ENCODE measurements at regions not wholly inside any gene's neighbourhood (a gene's known extent, or its start where the extent isn't known, plus 50 kb on each side); places are given as distances from the start of the nearest gene placed in this dataset.

GRCh38 chr17:77364941-77365583, 224.3 kb downstream of the SEC14L1 start:
- DNase-seq (ENCODE audit: low read depth in 3 of 3) = no peak

GRCh38 chr17:77365584-77366186, 224.9 kb downstream of the SEC14L1 start:
- no peak for DNase-seq (ENCODE audit: low read depth in 3 of 3)

- DNase-seq (ENCODE audit: low read depth in 3 of 3) = no peak
Observed at GRCh38 chr17:77366206-77366557, 225.4 kb downstream of the SEC14L1 start.

GRCh38 chr17:77366558-77367245, 225.9 kb downstream of the SEC14L1 start:
- DNase-seq (ENCODE audit: low read depth in 3 of 3) = no peak

GRCh38 chr17:77369544-77369971, 228.8 kb downstream of the SEC14L1 start:
- DNase-seq (ENCODE audit: low read depth in 3 of 3) = no peak

GRCh38 chr17:77370586-77370985, 229.8 kb downstream of the SEC14L1 start:
- DNase-seq (ENCODE audit: low read depth in 3 of 3) = no peak

- no peak for DNase-seq (ENCODE audit: low read depth in 3 of 3)
Observed at GRCh38 chr17:77371117-77371887, 230.5 kb downstream of the SEC14L1 start.

- DNase-seq (ENCODE audit: low read depth in 3 of 3) = no peak
Observed at GRCh38 chr17:77371888-77372443, 231.2 kb downstream of the SEC14L1 start.

- DNase-seq (ENCODE audit: low read depth in 3 of 3) = no peak
Observed at GRCh38 chr17:77372444-77373298, 231.9 kb downstream of the SEC14L1 start.

- DNase-seq (ENCODE audit: low read depth in 3 of 3) = no peak
Observed at GRCh38 chr17:77373299-77374169, 232.8 kb downstream of the SEC14L1 start.

- peak in 2 of 3 donors; percentile 66 to 68 for DNase-seq (ENCODE audit: low read depth in 3 of 3)
Observed at GRCh38 chr17:77374170-77374936, 233.6 kb downstream of the SEC14L1 start.

GRCh38 chr17:77375108-77375916, 234.5 kb downstream of the SEC14L1 start:
- no peak for DNase-seq (ENCODE audit: low read depth in 3 of 3)

- DNase-seq (ENCODE audit: low read depth in 3 of 3) = peak in 2 of 3 donors; percentile 53 to 69
Observed at GRCh38 chr17:77375917-77376651, 235.3 kb downstream of the SEC14L1 start.

- DNase-seq (ENCODE audit: low read depth in 3 of 3) = no peak
Observed at GRCh38 chr17:77376795-77377709, 236.3 kb downstream of the SEC14L1 start.

GRCh38 chr17:77377710-77378235, 237.0 kb downstream of the SEC14L1 start:
- DNase-seq (ENCODE audit: low read depth in 3 of 3) = no peak

- DNase-seq (ENCODE audit: low read depth in 3 of 3) = no peak
Observed at GRCh38 chr17:77378318-77379064, 237.7 kb downstream of the SEC14L1 start.

All from stimulated activated CD4-positive, alpha-beta T cell treated with anti-CD3 and anti-CD28 coated beads, TNF-alpha, amount 100 ng/mL, for 48 hours (primary cell).